Gastrocnemius medialis (tissue), 4 donors: ENCODE measurements at regions not wholly inside any gene's neighbourhood (a gene's known extent, or its start where the extent isn't known, plus 50 kb on each side); places are given as distances from the start of the nearest gene placed in this dataset.

ENCODE experiments used
- ATAC-seq, 2 donors: fragments of 150-250 bp; one replicate each; pipeline ENCODE4 v1.9.1; 2016
- DNase-seq, 2 donors: peaks; one replicate each; pipeline ENCODE4 v3.0.0-alpha.2; 2019
- H3K27ac ChIP-seq, 4 donors: fragments of 200-600 bp; sonication (generic); 1 replicate in 1 of 4; 2 replicates in 3 of 4; pipeline ENCODE4 v1.5.1; 2016 to 2018; ENCODE audit warnings: mild to moderate bottlenecking in 2 of 4, moderate library complexity in 1 of 4
- H3K27me3 ChIP-seq, 3 donors: fragments of 200-600 bp; sonication (generic) in 2 of 3; 1 replicate in 1 of 3; 2 replicates in 2 of 3; pipeline versions ENCODE4 v1.5.1 to v1.6.0; 2016 to 2019; ENCODE audit warnings: mild to moderate bottlenecking in 1 of 3, moderate library complexity in 1 of 3
- H3K36me3 ChIP-seq, 2 donors: fragments of 200-600 bp; sonication (generic) in 1 of 2; one replicate each; pipeline ENCODE4 v1.5.1; 2017 to 2018
- H3K4me1 ChIP-seq, 2 donors: fragments of 200-600 bp; sonication (generic) in 1 of 2; one replicate each; pipeline ENCODE4 v1.5.1; 2016 to 2017; ENCODE audit warnings: mild to moderate bottlenecking in 2 of 2
- H3K4me3 ChIP-seq, 4 donors: fragments of 200-600 bp; sonication (generic) in 3 of 4; 1 replicate in 1 of 4; 2 replicates in 3 of 4; pipeline ENCODE4 v1.5.1; 2016 to 2019; ENCODE audit warnings: mild to moderate bottlenecking in 2 of 4
- H3K9me3 ChIP-seq, 3 donors: fragments of 200-600 bp; sonication (generic) in 2 of 3; 1 replicate in 1 of 3; 2 replicates in 2 of 3; pipeline ENCODE4 v1.5.1; 2016 to 2019
- POLR2A ChIP-seq, 2 donors: fragments of 450-650 bp; IDR thresholded peaks; one replicate each; pipeline ENCODE4 v1.6.1; 2017; ENCODE audit warnings: antibody characterized with exemption in 2 of 2, mild to moderate bottlenecking in 2 of 2, moderate library complexity in 2 of 2
- in situ Hi-C, 4 donors: fragments of 200-750 bp; cut with MboI; loops; one replicate each; pipeline versions ENCODE4 v1.15.0 to v1.8.0; 2017; ENCODE audit warnings: low sequenced_read_pairs in 4 of 4
- intact Hi-C: fragments of 100-400 bp; cut with DNase I; formaldehyde crosslinking; loops from one replicate; pipeline ENCODE4 v1.15.1; 2023; ENCODE audit warnings: low total_unique reads
- TF ChIP-seq, protein P1 (sequence below), 5 experiments: fragments of 450-650 bp in 3 of 5; fragments of 200-600 bp in 2 of 5; sonication (generic) in 2 of 5; IDR thresholded peaks in 4 of 5; conservative IDR thresholded peaks in 1 of 5; 1 replicate in 4 of 5; 2 replicates in 1 of 5; pipeline ENCODE4 v1.5.1; 2016 to 2019; ENCODE audit warnings: antibody characterized with exemption in 5 of 5, mild to moderate bottlenecking in 3 of 5, moderate library complexity in 3 of 5

GRCh38 chr4:62133101-62133897 lies 933.2 kb downstream of the ADGRL3 start:
- no peak for TF ChIP-seq POLR2A (IDR thresholded peaks at IDR 0.05)
- TF ChIP-seq, protein P1, sequence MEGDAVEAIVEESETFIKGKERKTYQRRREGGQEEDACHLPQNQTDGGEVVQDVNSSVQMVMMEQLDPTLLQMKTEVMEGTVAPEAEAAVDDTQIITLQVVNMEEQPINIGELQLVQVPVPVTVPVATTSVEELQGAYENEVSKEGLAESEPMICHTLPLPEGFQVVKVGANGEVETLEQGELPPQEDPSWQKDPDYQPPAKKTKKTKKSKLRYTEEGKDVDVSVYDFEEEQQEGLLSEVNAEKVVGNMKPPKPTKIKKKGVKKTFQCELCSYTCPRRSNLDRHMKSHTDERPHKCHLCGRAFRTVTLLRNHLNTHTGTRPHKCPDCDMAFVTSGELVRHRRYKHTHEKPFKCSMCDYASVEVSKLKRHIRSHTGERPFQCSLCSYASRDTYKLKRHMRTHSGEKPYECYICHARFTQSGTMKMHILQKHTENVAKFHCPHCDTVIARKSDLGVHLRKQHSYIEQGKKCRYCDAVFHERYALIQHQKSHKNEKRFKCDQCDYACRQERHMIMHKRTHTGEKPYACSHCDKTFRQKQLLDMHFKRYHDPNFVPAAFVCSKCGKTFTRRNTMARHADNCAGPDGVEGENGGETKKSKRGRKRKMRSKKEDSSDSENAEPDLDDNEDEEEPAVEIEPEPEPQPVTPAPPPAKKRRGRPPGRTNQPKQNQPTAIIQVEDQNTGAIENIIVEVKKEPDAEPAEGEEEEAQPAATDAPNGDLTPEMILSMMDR (IDR thresholded peaks at IDR 0.05 in 4 of 5, conservative IDR thresholded peaks at IDR 0.05 in 1 of 5) = no peak
- Histone ChIP-seq H3K4me3 (no peak overlapping the region), H3K9me3 (no peaks in the 10 kb centered on the region), H3K27me3 (no peaks in the 10 kb centered on the region), H3K4me1 (no peaks in the 10 kb centered on the region), H3K27ac (no peak overlapping the region), H3K36me3 (no peaks in the 10 kb centered on the region)
- DNase-seq (no peak), ATAC-seq (no peak)
- in situ Hi-C loops (no loop called here), intact Hi-C loops (no loop called here)

DNA sequence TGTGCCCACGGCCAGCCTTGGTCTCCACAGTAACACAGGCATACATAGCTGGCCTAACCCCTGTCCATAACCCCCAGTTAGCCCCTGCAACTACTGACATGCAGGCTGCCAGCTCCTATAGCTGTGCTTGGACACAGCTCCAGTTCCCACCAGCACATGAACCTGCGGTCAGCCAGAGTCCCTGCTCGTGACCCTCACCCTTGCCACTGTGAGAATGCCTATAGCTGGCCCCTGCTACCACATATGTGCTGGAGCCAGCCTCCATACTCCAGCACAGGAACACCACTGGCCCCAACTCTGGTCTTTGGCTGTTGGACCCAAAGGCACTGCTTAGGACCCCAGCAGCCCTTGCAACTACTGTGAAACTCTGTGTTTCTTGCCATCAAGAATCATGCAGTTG lies 930.9 kb downstream of the ADGRL3 start:
- intact Hi-C loops = no loop called here
- Histone ChIP-seq H3K27me3 (no peaks in the 10 kb centered on the region), H3K9me3 (no peaks in the 10 kb centered on the region), H3K27ac (no peak overlapping the region), H3K4me1 (no peaks in the 10 kb centered on the region), H3K36me3 (no peaks in the 10 kb centered on the region), H3K4me3 (no peak overlapping the region)
- no peak for DNase-seq
- in situ Hi-C loops = no loop called here
- TF ChIP-seq, protein P1 (IDR thresholded peaks at IDR 0.05 in 4 of 5, conservative IDR thresholded peaks at IDR 0.05 in 1 of 5) = no peak
- no peak for TF ChIP-seq POLR2A (IDR thresholded peaks at IDR 0.05)
- no peak for ATAC-seq

DNA sequence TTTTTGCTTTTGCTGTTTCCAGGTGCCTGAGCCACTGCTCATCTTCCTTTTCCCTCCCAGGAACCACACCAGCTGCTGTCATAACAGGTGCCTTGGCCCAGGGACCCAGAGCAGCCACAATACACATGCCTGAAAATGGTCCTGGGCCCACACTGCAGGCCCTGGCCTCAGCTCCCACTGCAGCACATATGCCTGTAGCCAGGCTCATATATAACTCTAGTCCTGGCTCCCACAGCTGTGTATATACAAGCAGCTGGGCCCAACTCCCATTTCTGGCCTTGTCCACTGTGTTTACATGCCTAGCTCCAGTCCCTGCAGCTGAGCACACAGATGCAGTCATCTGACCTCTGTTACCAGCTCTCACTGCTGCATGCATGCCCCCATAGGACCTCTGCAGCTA lies 930.5 kb downstream of the ADGRL3 start:
- no peaks in the 10 kb centered on the region for H3K9me3 ChIP-seq
- no peaks in the 10 kb centered on the region for H3K4me1 ChIP-seq
- H3K27me3 ChIP-seq = no peaks in the 10 kb centered on the region
- H3K4me3 ChIP-seq = no peak overlapping the region
- no peak for TF ChIP-seq POLR2A (IDR thresholded peaks at IDR 0.05)
- TF ChIP-seq, protein P1 (IDR thresholded peaks at IDR 0.05 in 4 of 5, conservative IDR thresholded peaks at IDR 0.05 in 1 of 5) = no peak
- in situ Hi-C loops = no loop called here
- H3K27ac ChIP-seq = no peak overlapping the region
- intact Hi-C loops = no loop called here
- ATAC-seq (no peak), DNase-seq (no peak)
- no peaks in the 10 kb centered on the region for H3K36me3 ChIP-seq

GRCh38 chr4:62130230-62130629 lies 930.1 kb downstream of the ADGRL3 start:
- TF ChIP-seq, protein P1 (IDR thresholded peaks at IDR 0.05 in 4 of 5, conservative IDR thresholded peaks at IDR 0.05 in 1 of 5) = no peak
- no peak for TF ChIP-seq POLR2A (IDR thresholded peaks at IDR 0.05)
- no peak overlapping the region for H3K4me3 ChIP-seq
- no peak for ATAC-seq
- no peaks in the 10 kb centered on the region for H3K9me3 ChIP-seq
- no peak for DNase-seq
- no peaks in the 10 kb centered on the region for H3K27me3 ChIP-seq
- H3K4me1 ChIP-seq = no peaks in the 10 kb centered on the region
- intact Hi-C loops (no loop called here), in situ Hi-C loops (no loop called here)
- H3K36me3 ChIP-seq = no peaks in the 10 kb centered on the region
- H3K27ac ChIP-seq = no peak overlapping the region
